GM12864 (cell line): ENCODE measurements at regions not wholly inside any gene's neighbourhood (a gene's known extent, or its start where the extent isn't known, plus 50 kb on each side); places are given as distances from the start of the nearest gene placed in this dataset.
"Not testable (repeated sequence)": the region's sequence is repeated elsewhere in the genome, so short reads cannot be mapped to it uniquely, and the experiment has no call there.

Experiments used
- DNase-seq: peaks from one replicate; pipeline ENCODE4 v3.0.0-alpha.2; 2011; ENCODE audit warnings: low read depth
- H3K4me3 ChIP-seq: 2 replicates; pipeline ENCODE4 v1.5.1; 2011; ENCODE audit warnings: mild to moderate bottlenecking, low read depth, low read length, control low read depth
- TF ChIP-seq, protein P1 (sequence below): IDR thresholded peaks from 2 replicates; pipeline ENCODE4 v1.5.1; 2011; ENCODE audit warnings: low read depth, mild to moderate bottlenecking, moderate library complexity, low read length, control low read depth, inconsistent platforms; ENCODE audit errors: missing control alignments

DNA sequence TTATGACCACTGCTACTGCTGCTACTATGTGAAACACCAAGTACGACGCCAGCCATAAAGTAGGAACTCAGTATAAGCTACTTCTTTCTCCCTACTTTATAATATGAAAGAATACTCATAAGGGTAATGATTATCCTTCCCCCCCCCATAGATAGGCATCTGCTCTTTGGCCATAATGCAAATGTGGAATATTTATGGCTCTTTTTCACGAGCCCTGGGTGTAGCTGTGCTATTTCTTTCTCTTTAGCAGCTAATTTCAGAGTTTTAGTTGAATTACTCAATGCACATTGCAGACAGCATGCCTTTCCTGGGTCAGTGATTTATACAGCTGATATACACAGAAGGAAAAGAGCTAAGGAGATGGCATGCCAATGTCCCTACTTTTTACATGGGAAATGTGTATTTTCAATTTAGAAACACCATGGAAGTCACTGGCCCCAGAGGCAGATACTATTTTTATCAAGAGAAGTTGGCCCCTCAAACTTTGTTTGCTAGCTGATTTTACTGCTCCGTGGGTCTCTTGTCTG lies 234.1 kb upstream of the KIAA1217 start:
- no peak for DNase-seq
- no peak overlapping the region for H3K4me3 ChIP-seq
- TF ChIP-seq, protein P1, sequence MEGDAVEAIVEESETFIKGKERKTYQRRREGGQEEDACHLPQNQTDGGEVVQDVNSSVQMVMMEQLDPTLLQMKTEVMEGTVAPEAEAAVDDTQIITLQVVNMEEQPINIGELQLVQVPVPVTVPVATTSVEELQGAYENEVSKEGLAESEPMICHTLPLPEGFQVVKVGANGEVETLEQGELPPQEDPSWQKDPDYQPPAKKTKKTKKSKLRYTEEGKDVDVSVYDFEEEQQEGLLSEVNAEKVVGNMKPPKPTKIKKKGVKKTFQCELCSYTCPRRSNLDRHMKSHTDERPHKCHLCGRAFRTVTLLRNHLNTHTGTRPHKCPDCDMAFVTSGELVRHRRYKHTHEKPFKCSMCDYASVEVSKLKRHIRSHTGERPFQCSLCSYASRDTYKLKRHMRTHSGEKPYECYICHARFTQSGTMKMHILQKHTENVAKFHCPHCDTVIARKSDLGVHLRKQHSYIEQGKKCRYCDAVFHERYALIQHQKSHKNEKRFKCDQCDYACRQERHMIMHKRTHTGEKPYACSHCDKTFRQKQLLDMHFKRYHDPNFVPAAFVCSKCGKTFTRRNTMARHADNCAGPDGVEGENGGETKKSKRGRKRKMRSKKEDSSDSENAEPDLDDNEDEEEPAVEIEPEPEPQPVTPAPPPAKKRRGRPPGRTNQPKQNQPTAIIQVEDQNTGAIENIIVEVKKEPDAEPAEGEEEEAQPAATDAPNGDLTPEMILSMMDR, result no peak

DNA sequence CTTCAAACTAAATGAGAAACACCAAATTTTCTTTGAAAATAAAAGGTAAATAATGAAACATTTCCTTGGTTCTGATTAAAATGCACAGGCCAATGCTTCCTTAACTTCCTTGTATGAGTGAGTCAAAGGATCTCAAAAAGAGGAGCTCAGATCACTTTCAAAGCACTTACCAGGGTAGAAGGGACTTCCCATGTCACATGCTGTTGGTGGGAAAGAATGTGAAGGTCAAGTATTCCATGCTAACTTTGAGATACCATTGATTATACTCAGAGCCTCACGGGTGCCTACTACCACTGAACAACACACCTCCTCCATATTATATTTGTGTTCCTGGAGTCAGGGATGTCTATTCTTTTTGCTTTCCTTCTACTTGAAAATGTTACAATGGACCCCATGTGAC lies 233.5 kb upstream of the KIAA1217 start:
- no peak overlapping the region for H3K4me3 ChIP-seq
- no peak for DNase-seq
- TF ChIP-seq, protein P1, result no peak

DNA sequence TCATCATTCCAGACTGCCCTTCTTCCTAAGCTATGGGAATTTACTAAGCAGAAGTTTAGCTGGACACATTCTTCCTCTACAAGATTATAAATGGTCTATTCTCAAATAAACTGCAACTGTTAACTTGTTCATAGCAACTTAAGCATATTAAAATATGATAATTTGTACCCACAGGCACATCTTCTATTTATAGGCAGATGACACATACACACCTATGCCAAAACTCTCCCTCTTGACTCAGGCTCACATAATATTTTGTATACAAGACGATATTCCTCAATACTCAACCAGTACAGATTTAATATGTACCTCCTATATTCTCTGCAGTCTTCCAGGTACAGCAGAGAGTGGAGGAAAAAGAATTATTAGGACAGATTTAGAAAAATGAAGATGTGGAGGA lies 232.7 kb upstream of the KIAA1217 start:
- no peak overlapping the region for H3K4me3 ChIP-seq
- TF ChIP-seq, protein P1, result no peak
- DNase-seq, result no peak

DNA sequence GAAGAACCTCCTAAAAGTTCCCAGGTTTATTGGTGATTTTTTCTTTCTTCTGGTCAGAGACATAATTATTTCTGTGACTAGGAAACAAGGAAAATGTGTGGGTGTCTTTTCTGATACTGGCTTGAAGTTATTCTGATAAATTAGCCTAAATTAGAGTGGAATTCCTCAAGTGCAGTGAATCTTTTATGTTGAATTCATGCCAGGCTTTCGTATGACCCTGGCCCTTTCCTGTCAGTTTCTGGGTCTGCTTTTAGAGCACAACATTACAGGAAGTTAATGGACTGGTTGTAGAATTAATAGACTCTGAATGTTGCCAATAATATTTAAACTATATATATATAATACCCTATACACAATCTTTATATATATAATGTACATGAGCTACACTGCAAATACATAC lies 230.6 kb upstream of the KIAA1217 start:
- TF ChIP-seq, protein P1, result no peak
- no peak overlapping the region for H3K4me3 ChIP-seq

DNA sequence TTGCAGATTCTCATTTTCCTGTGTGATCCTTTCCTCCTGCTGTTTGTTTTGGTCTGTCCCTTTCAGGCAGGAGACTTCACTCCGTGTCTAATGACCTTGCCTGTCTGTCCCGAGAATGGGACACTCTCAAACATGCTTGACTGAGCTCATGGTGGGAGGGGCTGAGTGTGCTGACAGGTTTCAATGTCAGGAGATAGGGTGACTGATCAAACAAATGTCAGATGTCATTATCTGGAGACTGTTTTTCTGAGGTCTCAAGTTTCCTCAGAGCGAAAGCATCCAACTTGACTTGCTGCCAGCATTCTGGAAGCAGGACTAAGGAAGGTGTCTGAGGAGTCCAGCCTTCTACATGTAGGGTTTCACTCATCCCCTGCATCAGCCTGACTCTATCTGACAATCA lies 228.8 kb upstream of the KIAA1217 start:
- TF ChIP-seq, protein P1, result no peak
- no peak overlapping the region for H3K4me3 ChIP-seq
- no peak for DNase-seq

More for the DNA sequence above, 230.6 kb upstream of the KIAA1217 start:
- no peak for DNase-seq

DNA sequence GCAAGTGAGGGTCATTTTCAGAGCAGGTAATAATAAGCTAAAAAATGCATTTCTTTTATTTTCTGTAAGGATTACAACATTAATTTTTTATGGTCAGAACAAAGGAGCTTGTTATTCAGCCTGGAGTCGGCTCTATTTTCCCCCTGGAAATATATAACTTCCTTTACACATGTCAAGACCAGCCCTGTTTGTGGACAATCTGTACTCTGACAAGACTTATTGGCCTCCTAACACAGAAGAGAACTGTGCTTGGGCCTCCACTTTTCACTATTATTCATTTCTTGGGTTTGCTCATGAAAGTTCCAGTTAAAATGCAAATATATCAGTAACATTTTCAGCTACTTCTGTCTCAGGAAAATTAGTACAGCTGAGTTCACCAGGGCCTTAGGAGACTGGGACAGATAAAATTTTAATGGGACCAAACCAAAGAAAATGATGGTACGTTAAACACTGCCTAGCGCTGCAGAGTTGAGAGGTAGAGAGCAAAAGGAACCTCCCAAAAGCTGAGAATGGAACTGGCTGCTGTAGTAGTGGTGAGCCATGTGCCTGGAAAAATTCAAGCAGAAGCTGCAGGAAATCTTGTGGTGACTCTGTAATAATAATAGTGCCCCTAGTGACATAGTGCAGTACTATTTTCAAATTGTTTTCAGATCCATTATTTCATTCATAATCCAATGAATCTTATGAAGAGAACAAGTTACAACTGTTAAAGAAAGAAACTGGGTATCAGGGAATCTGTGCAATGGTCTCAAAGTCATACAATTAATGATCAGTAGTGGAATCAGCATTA lies 227.2 kb upstream of the KIAA1217 start:
- DNase-seq, result no peak
- TF ChIP-seq, protein P1, result no peak
- no peak overlapping the region for H3K4me3 ChIP-seq

DNA sequence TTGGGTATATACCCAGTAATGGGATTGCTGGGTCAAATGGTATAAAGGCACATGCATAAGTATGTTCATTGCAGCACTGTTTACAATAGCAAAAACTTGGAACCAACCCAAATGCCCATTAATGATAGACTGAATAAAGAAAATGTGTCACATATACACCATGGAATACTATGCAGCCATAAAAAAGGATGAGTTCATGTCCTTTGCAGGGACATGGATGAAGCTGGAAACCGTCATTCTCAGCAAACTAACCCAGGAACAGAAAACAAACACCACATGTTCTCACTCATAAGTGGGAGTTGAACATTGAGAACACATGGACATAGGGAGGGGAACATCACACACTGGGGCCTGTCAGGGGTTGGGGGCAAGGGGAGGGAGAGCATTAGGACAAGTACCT lies 224.5 kb upstream of the KIAA1217 start:
- not testable (repeated sequence) for H3K4me3 ChIP-seq, DNase-seq
